H1 (cell line): ENCODE measurements at regions not wholly inside any gene's neighbourhood (a gene's known extent, or its start where the extent isn't known, plus 50 kb on each side); places are given as distances from the start of the nearest gene placed in this dataset.

Source experiments
- CTCF ChIA-PET: fragments of 300-600 bp; sonication (Branson Sonifier 250); formaldehyde crosslinking; loops from one replicate; lab custom pipeline; 2021; ENCODE audit not compliant: partially characterized antibody; lab: Charles Lee
- POLR2A ChIA-PET: fragments of 300-600 bp; sonication (Branson Sonifier 250); formaldehyde crosslinking; loops from one replicate; lab custom pipeline; 2021; ENCODE audit warnings: inconsistent platforms; ENCODE audit not compliant: partially characterized antibody; lab: Charles Lee
- DNase-seq, 2 experiments: peaks; one replicate each; pipeline versions ENCODE4 v3.0.0 to v3.0.0-alpha.2; 2010 to 2022; ENCODE audit warnings: low spot score in 2 of 2, low read depth in 1 of 2, mixed read lengths in 1 of 2
- FAIRE-seq: peaks from 2 replicates; lab custom pipeline; 2011; peaks lifted over from hg19 to GRCh38; lab: Jason Lieb, UNC
- H2AFZ ChIP-seq: 2 replicates; pipeline ENCODE4 v1.8.1; 2012; ENCODE audit warnings: low read length, inconsistent platforms
- H2AK5ac ChIP-seq: 2 replicates; pipeline ENCODE4 v1.6.1; 2013; ENCODE audit warnings: low read depth, low read length
- H2BK120ac ChIP-seq: replicated peaks from 2 replicates; pipeline ENCODE3; 2013; ENCODE audit warnings: low read depth, low read length, inconsistent platforms
- H2BK12ac ChIP-seq: 2 replicates; pipeline ENCODE4 v1.6.1; 2013; ENCODE audit warnings: low read depth, low read length
- H2BK15ac ChIP-seq: 2 replicates; pipeline ENCODE4 v1.6.1; 2013; ENCODE audit warnings: low read length
- H2BK20ac ChIP-seq: 2 replicates; pipeline ENCODE4 v1.6.1; 2013; ENCODE audit warnings: low read length
- H2BK5ac ChIP-seq: 2 replicates; pipeline ENCODE4 v1.6.1; 2013; ENCODE audit warnings: low read depth, low read length
- H3K14ac ChIP-seq: 2 replicates; pipeline ENCODE4 v1.6.1; 2013; ENCODE audit warnings: inconsistent platforms; ENCODE audit not compliant: insufficient read length
- H3K18ac ChIP-seq: 2 replicates; pipeline ENCODE4 v1.6.1; 2013; ENCODE audit warnings: low read length; ENCODE audit errors: extremely low read depth
- H3K23ac ChIP-seq: 2 replicates; pipeline ENCODE4 v1.6.1; 2013; ENCODE audit warnings: inconsistent platforms; ENCODE audit not compliant: insufficient read length
- H3K23me2 ChIP-seq: 2 replicates; pipeline ENCODE4 v1.6.1; 2013; ENCODE audit warnings: low read depth, low read length
- H3K27ac ChIP-seq: 2 replicates; pipeline ENCODE4 v1.6.1; 2011; ENCODE audit warnings: low read depth, low read length, inconsistent platforms
- H3K27me3 ChIP-seq, 4 experiments: replicated peaks in 1 of 4; 1 replicate in 1 of 4; 2 replicates in 3 of 4; pipeline versions ENCODE4 v1.6.1 to v1.8.1; 2011 to 2013; ENCODE audit warnings: low read length in 3 of 4, mild to moderate bottlenecking in 3 of 4, inconsistent platforms in 2 of 4, mixed read lengths in 2 of 4, moderate library complexity in 1 of 4; ENCODE audit not compliant: control insufficient read depth in 3 of 4, insufficient read depth in 3 of 4; ENCODE audit errors: extremely low read depth in 1 of 4
- H3K36me3 ChIP-seq, 4 experiments: 2 replicates each; pipeline versions ENCODE4 v1.6.1 to v1.8.1; 2011 to 2013; ENCODE audit warnings: mild to moderate bottlenecking in 4 of 4, low read length in 3 of 4, moderate library complexity in 2 of 4, control low read depth in 1 of 4, inconsistent platforms in 1 of 4; ENCODE audit not compliant: insufficient read depth in 4 of 4, control insufficient read depth in 2 of 4
- H3K4ac ChIP-seq: replicated peaks from 2 replicates; pipeline ENCODE3; 2013; ENCODE audit warnings: low read length, low read depth, mixed read lengths, inconsistent platforms; ENCODE audit not compliant: insufficient read length
- H3K4me1 ChIP-seq, 4 experiments: replicated peaks in 1 of 4; 1 replicate in 1 of 4; 2 replicates in 3 of 4; pipeline versions ENCODE4 v1.6.1 to v1.8.1; 2011 to 2013; ENCODE audit warnings: low read length in 3 of 4, inconsistent platforms in 2 of 4, mixed read lengths in 1 of 4; ENCODE audit not compliant: insufficient read depth in 4 of 4, control insufficient read depth in 3 of 4
- H3K4me2 ChIP-seq, 2 experiments: 2 replicates each; pipeline versions ENCODE4 v1.6.1 to v1.8.1; 2011 to 2013; ENCODE audit warnings: low read depth in 2 of 2, low read length in 2 of 2, control low read depth in 1 of 2, inconsistent platforms in 1 of 2, mild to moderate bottlenecking in 1 of 2; ENCODE audit not compliant: insufficient read depth in 1 of 2
- H3K4me3 ChIP-seq, 4 experiments: fragments of 200-600, 300-600 bp in 1 of 4; sonication (generic), shearing (Covaris generic), sonication (Bioruptor Twin) in 1 of 4; 2 replicates each; pipeline versions ENCODE4 v1.5.1 to v1.8.1; 2011 to 2016; ENCODE audit warnings: low read length in 4 of 4, low read depth in 3 of 4, control low read depth in 2 of 4, inconsistent platforms in 2 of 4, mild to moderate bottlenecking in 2 of 4, mixed read lengths in 1 of 4, moderate library complexity in 1 of 4; ENCODE audit not compliant: insufficient read depth in 2 of 4; ENCODE audit errors: extremely low read depth in 1 of 4
- H3K56ac ChIP-seq: replicated peaks from 2 replicates; pipeline ENCODE3; 2013; ENCODE audit warnings: low read depth, mild to moderate bottlenecking, mixed read lengths, low read length, inconsistent platforms; ENCODE audit not compliant: insufficient read length
- H3K79me1 ChIP-seq: 2 replicates; pipeline ENCODE4 v1.6.1; 2013; ENCODE audit warnings: low read depth, low read length, control low read depth
- H3K79me2 ChIP-seq, 2 experiments: 2 replicates each; pipeline versions ENCODE4 v1.6.1 to v1.8.1; 2012 to 2013; ENCODE audit warnings: low read length in 2 of 2, mild to moderate bottlenecking in 2 of 2, inconsistent platforms in 1 of 2; ENCODE audit not compliant: insufficient read depth in 2 of 2, control insufficient read depth in 1 of 2
- H3K9ac ChIP-seq, 4 experiments: replicated peaks in 1 of 4; 1 replicate in 1 of 4; 2 replicates in 3 of 4; pipeline versions ENCODE4 v1.6.1 to v1.8.1; 2011 to 2013; ENCODE audit warnings: low read depth in 3 of 4, low read length in 3 of 4, control low read depth in 2 of 4, mild to moderate bottlenecking in 2 of 4, moderate library complexity in 2 of 4, inconsistent platforms in 1 of 4; ENCODE audit errors: extremely low read depth in 1 of 4
- H3K9me3 ChIP-seq, 2 experiments: 2 replicates each; pipeline versions ENCODE4 v1.6.1 to v1.8.1; 2012 to 2013; ENCODE audit warnings: mild to moderate bottlenecking in 2 of 2, moderate library complexity in 2 of 2, control low read depth in 1 of 2, inconsistent platforms in 1 of 2, low read depth in 1 of 2, low read length in 1 of 2, mixed read lengths in 1 of 2; ENCODE audit not compliant: insufficient read depth in 2 of 2
- H4K20me1 ChIP-seq, 2 experiments: replicated peaks in 1 of 2; 2 replicates each; pipeline versions ENCODE3 to v1.8.1; 2011 to 2013; ENCODE audit warnings: inconsistent platforms in 2 of 2, low read length in 2 of 2, mild to moderate bottlenecking in 1 of 2; ENCODE audit not compliant: insufficient read depth in 2 of 2, control insufficient read depth in 1 of 2
- H4K5ac ChIP-seq: 2 replicates; pipeline ENCODE4 v1.6.1; 2013; ENCODE audit warnings: low read length, low read depth, mixed read lengths, inconsistent platforms; ENCODE audit not compliant: insufficient read length
- H4K8ac ChIP-seq: 2 replicates; pipeline ENCODE4 v1.8.0; 2013; ENCODE audit warnings: mild to moderate bottlenecking, moderate library complexity, low read length, inconsistent platforms; ENCODE audit not compliant: insufficient read depth; ENCODE audit errors: extremely low read depth
- H4K91ac ChIP-seq: replicated peaks from 2 replicates; pipeline ENCODE3; 2013; ENCODE audit warnings: low read length, mixed read lengths, inconsistent platforms; ENCODE audit not compliant: insufficient read length
- CBX5 ChIP-seq: fragments of 300-800, 300-1000 bp; sonication (generic); IDR thresholded peaks from 2 replicates; pipeline ENCODE4 v1.7.1; 2016; ENCODE audit warnings: antibody characterized with exemption, low read length, low read depth
- CBX8 ChIP-seq: fragments of 300-800, 300-1000 bp; sonication (generic); IDR thresholded peaks from 2 replicates; pipeline ENCODE4 v1.7.1; 2016; ENCODE audit warnings: low read depth, low read length, borderline replicate concordance
- CTBP2 ChIP-seq: IDR thresholded peaks from 2 replicates; pipeline ENCODE4 v1.7.0; 2011; ENCODE audit warnings: borderline replicate concordance, mild to moderate bottlenecking, moderate library complexity, mixed read lengths, low read length; ENCODE audit not compliant: insufficient read depth, insufficient read length
- EP300 ChIP-seq, 2 experiments: IDR thresholded peaks; 1 replicate in 1 of 2; 2 replicates in 1 of 2; pipeline ENCODE4 v1.6.1; 2011 to 2012; ENCODE audit warnings: low read depth in 2 of 2, low read length in 2 of 2, mild to moderate bottlenecking in 2 of 2, borderline replicate concordance in 1 of 2, inconsistent platforms in 1 of 2, moderate library complexity in 1 of 2
- GABPA ChIP-seq: IDR thresholded peaks from 2 replicates; pipeline ENCODE4 v1.6.1; 2011; ENCODE audit warnings: mild to moderate bottlenecking, low read length, moderate library complexity, borderline replicate concordance; ENCODE audit not compliant: insufficient read depth
- GTF2F1 ChIP-seq: IDR thresholded peaks from 2 replicates; pipeline ENCODE4 v1.6.1; 2012; ENCODE audit warnings: low read depth, low read length, improper control_type of control experiment, borderline replicate concordance
- NRF1 ChIP-seq: IDR thresholded peaks from 2 replicates; pipeline ENCODE4 v1.6.1; 2011; ENCODE audit warnings: mild to moderate bottlenecking, low read depth, low read length, improper control_type of control experiment
- POLR2A ChIP-seq, 2 experiments: IDR thresholded peaks; 1 replicate in 1 of 2; 2 replicates in 1 of 2; pipeline ENCODE4 v1.6.1; 2011; ENCODE audit warnings: low read depth in 2 of 2, low read length in 2 of 2, mild to moderate bottlenecking in 2 of 2; ENCODE audit errors: control extremely low read depth in 1 of 2
- POU5F1 ChIP-seq: IDR thresholded peaks from 2 replicates; pipeline ENCODE4 v1.6.1; 2011; ENCODE audit warnings: low read depth, mild to moderate bottlenecking, low read length, moderate library complexity
- RBBP5 ChIP-seq: IDR thresholded peaks from 2 replicates; pipeline ENCODE4 v1.7.1; 2012; ENCODE audit warnings: low read depth, mild to moderate bottlenecking, inconsistent platforms, low read length, moderate library complexity, borderline replicate concordance
- SIN3A ChIP-seq, 2 experiments: IDR thresholded peaks in 1 of 2; conservative IDR thresholded peaks in 1 of 2; 2 replicates each; pipeline ENCODE4 v1.6.1; 2011 to 2012; ENCODE audit warnings: low read length in 2 of 2, improper control_type of control experiment in 1 of 2, low read depth in 1 of 2, mild to moderate bottlenecking in 1 of 2
- SIX5 ChIP-seq: IDR thresholded peaks from 2 replicates; pipeline ENCODE4 v1.6.1; 2011; ENCODE audit warnings: mild to moderate bottlenecking, low read depth, low read length
- SRF ChIP-seq: IDR thresholded peaks from 2 replicates; pipeline ENCODE4 v1.6.1; 2011; ENCODE audit warnings: mild to moderate bottlenecking, low read depth, low read length, moderate library complexity
- TCF12 ChIP-seq: IDR thresholded peaks from 2 replicates; pipeline ENCODE4 v1.6.1; 2011; ENCODE audit warnings: low read depth, mild to moderate bottlenecking, low read length
- TF ChIP-seq, protein P1 (sequence below): IDR thresholded peaks from 2 replicates; pipeline ENCODE4 v1.6.1; 2011; ENCODE audit warnings: low read depth, mild to moderate bottlenecking, low read length; ENCODE audit not compliant: insufficient read depth

DNA sequence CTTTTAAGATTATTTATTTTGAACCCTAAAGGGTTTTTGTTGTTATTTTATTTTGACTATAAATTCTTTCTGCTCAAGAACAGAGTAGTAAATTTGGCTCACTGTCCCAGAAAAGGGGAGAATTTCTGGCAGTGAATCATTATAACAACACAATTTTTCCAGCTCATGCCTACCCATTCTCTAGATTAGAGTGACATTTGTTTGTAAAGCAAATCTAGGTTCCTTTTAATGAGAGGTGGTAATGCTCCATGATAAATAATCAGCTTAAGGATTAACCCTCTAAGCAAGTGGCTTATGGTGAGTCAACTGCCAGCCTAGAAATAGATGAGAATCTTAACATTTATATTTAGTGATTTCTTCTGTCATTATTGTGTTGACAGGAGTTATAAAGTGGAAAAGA lies 409.2 kb downstream of the NFIB start:
- H3K18ac ChIP-seq, result no peak overlapping the region
- no peak for FAIRE-seq
- H3K9ac ChIP-seq, result no peak overlapping the region
- H3K14ac ChIP-seq, result no peak overlapping the region
- H3K79me2 ChIP-seq, result no peaks in the 10 kb centered on the region
- H2BK12ac ChIP-seq, result no peak overlapping the region
- peaks cover 0 to 7% (median 1%) of the 10 kb centered on the region in 4 experiments; a peak in 1 of 7 replicates for H3K4me1 ChIP-seq
- no peak overlapping the region for H2BK20ac ChIP-seq
- ChIA-PET CTCF (no interaction called here), POLR2A (no interaction called here)
- H2AFZ ChIP-seq, result no peak overlapping the region
- H3K4me2 ChIP-seq, result no peak overlapping the region
- no peaks in the 10 kb centered on the region for H3K27me3 ChIP-seq
- no peak overlapping the region for H2BK120ac ChIP-seq
- no peak for DNase-seq
- no peak overlapping the region for H4K8ac ChIP-seq
- H4K5ac ChIP-seq, result no peak overlapping the region
- H3K27ac ChIP-seq, result no peak overlapping the region
- no peaks in the 10 kb centered on the region for H3K9me3 ChIP-seq
- H3K56ac ChIP-seq, result no peak overlapping the region
- H4K91ac ChIP-seq, result no peak overlapping the region
- no peaks in the 10 kb centered on the region for H4K20me1 ChIP-seq
- H2BK15ac ChIP-seq, result no peak overlapping the region
- H3K23me2 ChIP-seq, result no peaks in the 10 kb centered on the region
- no peak overlapping the region for H3K4ac ChIP-seq
- H3K23ac ChIP-seq, result no peak overlapping the region
- H3K79me1 ChIP-seq, result no peaks in the 10 kb centered on the region
- H3K36me3 ChIP-seq, result no peaks in the 10 kb centered on the region
- H3K4me3 ChIP-seq, result no peak overlapping the region
- H2BK5ac ChIP-seq, result no peak overlapping the region
- H2AK5ac ChIP-seq, result no peak overlapping the region
- no peak for TF ChIP-seq POLR2A (IDR thresholded peaks at IDR 0.05; ENCODE audit: control extremely low read depth in 1 of 2, low read depth in 2 of 2, low read length in 2 of 2)
- TF ChIP-seq NRF1, result no peak
- TF ChIP-seq TCF12, result no peak
- TF ChIP-seq, protein P1, sequence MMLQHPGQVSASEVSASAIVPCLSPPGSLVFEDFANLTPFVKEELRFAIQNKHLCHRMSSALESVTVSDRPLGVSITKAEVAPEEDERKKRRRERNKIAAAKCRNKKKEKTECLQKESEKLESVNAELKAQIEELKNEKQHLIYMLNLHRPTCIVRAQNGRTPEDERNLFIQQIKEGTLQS, result no peak
- TF ChIP-seq GABPA, result no peak
- no peak for TF ChIP-seq CTBP2
- TF ChIP-seq EP300 (IDR thresholded peaks at IDR 0.05; ENCODE audit: borderline replicate concordance in 1 of 2, low read depth in 2 of 2, low read length in 2 of 2), result no peak
- TF ChIP-seq RBBP5, result no peak
- TF ChIP-seq POU5F1, result no peak
- no peak for TF ChIP-seq SIN3A (conservative IDR thresholded peaks at IDR 0.05 in 1 of 2, IDR thresholded peaks at IDR 0.05 in 1 of 2; ENCODE audit: low read depth in 1 of 2, low read length in 2 of 2)
- TF ChIP-seq SIX5, result no peak
- no peak for TF ChIP-seq CBX5
- TF ChIP-seq SRF, result no peak
- TF ChIP-seq GTF2F1, result no peak
- no peak for TF ChIP-seq CBX8
